H1 (cell line): ENCODE measurements at regions not wholly inside any gene's neighbourhood (a gene's known extent, or its start where the extent isn't known, plus 50 kb on each side); places are given as distances from the start of the nearest gene placed in this dataset.

Experiments used
- CTCF ChIA-PET: fragments of 300-600 bp; sonication (Branson Sonifier 250); formaldehyde crosslinking; loops from one replicate; lab custom pipeline; 2021; ENCODE audit not compliant: partially characterized antibody; lab: Charles Lee
- POLR2A ChIA-PET: fragments of 300-600 bp; sonication (Branson Sonifier 250); formaldehyde crosslinking; loops from one replicate; lab custom pipeline; 2021; ENCODE audit warnings: inconsistent platforms; ENCODE audit not compliant: partially characterized antibody; lab: Charles Lee
- DNase-seq, 2 experiments: peaks; one replicate each; pipeline versions ENCODE4 v3.0.0 to v3.0.0-alpha.2; 2010 to 2022; ENCODE audit warnings: low spot score in 2 of 2, low read depth in 1 of 2, mixed read lengths in 1 of 2
- FAIRE-seq: peaks from 2 replicates; lab custom pipeline; 2011; peaks lifted over from hg19 to GRCh38; lab: Jason Lieb, UNC
- H2AFZ ChIP-seq: 2 replicates; pipeline ENCODE4 v1.8.1; 2012; ENCODE audit warnings: low read length, inconsistent platforms
- H2AK5ac ChIP-seq: 2 replicates; pipeline ENCODE4 v1.6.1; 2013; ENCODE audit warnings: low read depth, low read length
- H2BK120ac ChIP-seq: replicated peaks from 2 replicates; pipeline ENCODE3; 2013; ENCODE audit warnings: low read depth, low read length, inconsistent platforms
- H2BK12ac ChIP-seq: 2 replicates; pipeline ENCODE4 v1.6.1; 2013; ENCODE audit warnings: low read depth, low read length
- H2BK15ac ChIP-seq: 2 replicates; pipeline ENCODE4 v1.6.1; 2013; ENCODE audit warnings: low read length
- H2BK20ac ChIP-seq: 2 replicates; pipeline ENCODE4 v1.6.1; 2013; ENCODE audit warnings: low read length
- H2BK5ac ChIP-seq: 2 replicates; pipeline ENCODE4 v1.6.1; 2013; ENCODE audit warnings: low read depth, low read length
- H3K14ac ChIP-seq: 2 replicates; pipeline ENCODE4 v1.6.1; 2013; ENCODE audit warnings: inconsistent platforms; ENCODE audit not compliant: insufficient read length
- H3K18ac ChIP-seq: 2 replicates; pipeline ENCODE4 v1.6.1; 2013; ENCODE audit warnings: low read length; ENCODE audit errors: extremely low read depth
- H3K23ac ChIP-seq: 2 replicates; pipeline ENCODE4 v1.6.1; 2013; ENCODE audit warnings: inconsistent platforms; ENCODE audit not compliant: insufficient read length
- H3K23me2 ChIP-seq: 2 replicates; pipeline ENCODE4 v1.6.1; 2013; ENCODE audit warnings: low read depth, low read length
- H3K27ac ChIP-seq: 2 replicates; pipeline ENCODE4 v1.6.1; 2011; ENCODE audit warnings: low read depth, low read length, inconsistent platforms
- H3K27me3 ChIP-seq, 4 experiments: replicated peaks in 1 of 4; 1 replicate in 1 of 4; 2 replicates in 3 of 4; pipeline versions ENCODE4 v1.6.1 to v1.8.1; 2011 to 2013; ENCODE audit warnings: low read length in 3 of 4, mild to moderate bottlenecking in 3 of 4, inconsistent platforms in 2 of 4, mixed read lengths in 2 of 4, moderate library complexity in 1 of 4; ENCODE audit not compliant: control insufficient read depth in 3 of 4, insufficient read depth in 3 of 4; ENCODE audit errors: extremely low read depth in 1 of 4
- H3K36me3 ChIP-seq, 4 experiments: 2 replicates each; pipeline versions ENCODE4 v1.6.1 to v1.8.1; 2011 to 2013; ENCODE audit warnings: mild to moderate bottlenecking in 4 of 4, low read length in 3 of 4, moderate library complexity in 2 of 4, control low read depth in 1 of 4, inconsistent platforms in 1 of 4; ENCODE audit not compliant: insufficient read depth in 4 of 4, control insufficient read depth in 2 of 4
- H3K4ac ChIP-seq: replicated peaks from 2 replicates; pipeline ENCODE3; 2013; ENCODE audit warnings: low read length, low read depth, mixed read lengths, inconsistent platforms; ENCODE audit not compliant: insufficient read length
- H3K4me1 ChIP-seq, 4 experiments: replicated peaks in 1 of 4; 1 replicate in 1 of 4; 2 replicates in 3 of 4; pipeline versions ENCODE4 v1.6.1 to v1.8.1; 2011 to 2013; ENCODE audit warnings: low read length in 3 of 4, inconsistent platforms in 2 of 4, mixed read lengths in 1 of 4; ENCODE audit not compliant: insufficient read depth in 4 of 4, control insufficient read depth in 3 of 4
- H3K4me2 ChIP-seq, 2 experiments: 2 replicates each; pipeline versions ENCODE4 v1.6.1 to v1.8.1; 2011 to 2013; ENCODE audit warnings: low read depth in 2 of 2, low read length in 2 of 2, control low read depth in 1 of 2, inconsistent platforms in 1 of 2, mild to moderate bottlenecking in 1 of 2; ENCODE audit not compliant: insufficient read depth in 1 of 2
- H3K4me3 ChIP-seq, 4 experiments: fragments of 200-600, 300-600 bp in 1 of 4; sonication (generic), shearing (Covaris generic), sonication (Bioruptor Twin) in 1 of 4; 2 replicates each; pipeline versions ENCODE4 v1.5.1 to v1.8.1; 2011 to 2016; ENCODE audit warnings: low read length in 4 of 4, low read depth in 3 of 4, control low read depth in 2 of 4, inconsistent platforms in 2 of 4, mild to moderate bottlenecking in 2 of 4, mixed read lengths in 1 of 4, moderate library complexity in 1 of 4; ENCODE audit not compliant: insufficient read depth in 2 of 4; ENCODE audit errors: extremely low read depth in 1 of 4
- H3K56ac ChIP-seq: replicated peaks from 2 replicates; pipeline ENCODE3; 2013; ENCODE audit warnings: low read depth, mild to moderate bottlenecking, mixed read lengths, low read length, inconsistent platforms; ENCODE audit not compliant: insufficient read length
- H3K79me1 ChIP-seq: 2 replicates; pipeline ENCODE4 v1.6.1; 2013; ENCODE audit warnings: low read depth, low read length, control low read depth
- H3K79me2 ChIP-seq, 2 experiments: 2 replicates each; pipeline versions ENCODE4 v1.6.1 to v1.8.1; 2012 to 2013; ENCODE audit warnings: low read length in 2 of 2, mild to moderate bottlenecking in 2 of 2, inconsistent platforms in 1 of 2; ENCODE audit not compliant: insufficient read depth in 2 of 2, control insufficient read depth in 1 of 2
- H3K9ac ChIP-seq, 4 experiments: replicated peaks in 1 of 4; 1 replicate in 1 of 4; 2 replicates in 3 of 4; pipeline versions ENCODE4 v1.6.1 to v1.8.1; 2011 to 2013; ENCODE audit warnings: low read depth in 3 of 4, low read length in 3 of 4, control low read depth in 2 of 4, mild to moderate bottlenecking in 2 of 4, moderate library complexity in 2 of 4, inconsistent platforms in 1 of 4; ENCODE audit errors: extremely low read depth in 1 of 4
- H3K9me3 ChIP-seq, 2 experiments: 2 replicates each; pipeline versions ENCODE4 v1.6.1 to v1.8.1; 2012 to 2013; ENCODE audit warnings: mild to moderate bottlenecking in 2 of 2, moderate library complexity in 2 of 2, control low read depth in 1 of 2, inconsistent platforms in 1 of 2, low read depth in 1 of 2, low read length in 1 of 2, mixed read lengths in 1 of 2; ENCODE audit not compliant: insufficient read depth in 2 of 2
- H4K20me1 ChIP-seq, 2 experiments: replicated peaks in 1 of 2; 2 replicates each; pipeline versions ENCODE3 to v1.8.1; 2011 to 2013; ENCODE audit warnings: inconsistent platforms in 2 of 2, low read length in 2 of 2, mild to moderate bottlenecking in 1 of 2; ENCODE audit not compliant: insufficient read depth in 2 of 2, control insufficient read depth in 1 of 2
- H4K5ac ChIP-seq: 2 replicates; pipeline ENCODE4 v1.6.1; 2013; ENCODE audit warnings: low read length, low read depth, mixed read lengths, inconsistent platforms; ENCODE audit not compliant: insufficient read length
- H4K8ac ChIP-seq: 2 replicates; pipeline ENCODE4 v1.8.0; 2013; ENCODE audit warnings: mild to moderate bottlenecking, moderate library complexity, low read length, inconsistent platforms; ENCODE audit not compliant: insufficient read depth; ENCODE audit errors: extremely low read depth
- H4K91ac ChIP-seq: replicated peaks from 2 replicates; pipeline ENCODE3; 2013; ENCODE audit warnings: low read length, mixed read lengths, inconsistent platforms; ENCODE audit not compliant: insufficient read length
- EGR1 ChIP-seq: IDR thresholded peaks from 2 replicates; pipeline ENCODE4 v1.6.1; 2011; ENCODE audit warnings: low read depth, low read length, borderline replicate concordance
- GABPA ChIP-seq: IDR thresholded peaks from 2 replicates; pipeline ENCODE4 v1.6.1; 2011; ENCODE audit warnings: mild to moderate bottlenecking, low read length, moderate library complexity, borderline replicate concordance; ENCODE audit not compliant: insufficient read depth
- MAFK ChIP-seq: IDR thresholded peaks from 2 replicates; pipeline ENCODE4 v1.6.1; 2012; ENCODE audit warnings: low read depth, mild to moderate bottlenecking, improper control_type of control experiment, low read length
- PHF8 ChIP-seq: fragments of 200-600 bp; sonication (generic); conservative IDR thresholded peaks from 2 replicates; pipeline ENCODE4 v1.7.1; 2012; ENCODE audit warnings: low read depth, mild to moderate bottlenecking, inconsistent platforms, low read length, moderate library complexity
- POU5F1 ChIP-seq: IDR thresholded peaks from 2 replicates; pipeline ENCODE4 v1.6.1; 2011; ENCODE audit warnings: low read depth, mild to moderate bottlenecking, low read length, moderate library complexity
- SIRT6 ChIP-seq: IDR thresholded peaks from one replicate; pipeline ENCODE4 v1.7.1; 2012; ENCODE audit warnings: low read length, inconsistent platforms
- WGBS, 2 experiments: shearing (Covaris generic) in 1 of 2; methylation state at CpG; one replicate each; pipeline versions ENCODE4 v1.1.6 to v1.1.7; 2013 to 2015; ENCODE audit warnings: low lambda C conversion rate in 2 of 2, mixed read lengths in 2 of 2, inconsistent platforms in 1 of 2, low coverage in 1 of 2, missing lambda C conversion rate in 1 of 2; ENCODE audit not compliant: insufficient replicate concordance in 2 of 2, insufficient coverage in 1 of 2, insufficient read length in 1 of 2; ENCODE audit errors: extremely low coverage in 1 of 2, missing lambda C conversion rate in 1 of 2; 5-methylcytosine and 5-hydroxymethylcytosine counted together

DNA sequence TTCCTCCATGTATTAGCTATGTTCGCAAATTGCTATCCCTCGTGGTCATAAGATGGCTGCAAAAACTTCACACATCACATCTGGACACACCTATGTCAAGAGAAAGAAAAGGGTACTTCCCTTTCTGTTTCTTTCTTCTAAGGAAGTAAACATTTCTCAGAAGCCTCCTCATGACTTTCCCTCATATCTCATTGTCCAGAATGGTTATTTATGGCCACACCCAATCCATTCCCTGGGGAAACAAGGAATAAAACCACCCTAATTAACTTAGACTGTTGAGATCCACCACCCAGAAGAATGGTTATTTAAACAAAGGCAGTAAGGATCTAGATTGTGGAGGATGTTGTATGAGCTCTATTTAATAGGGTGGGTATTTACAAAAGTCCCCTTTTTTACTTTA is 160.8 kb upstream of the LNX1 start:
- H3K4me1 ChIP-seq: no peaks in the 10 kb centered on the region
- H2BK20ac ChIP-seq: no peak overlapping the region
- H3K56ac ChIP-seq: no peak overlapping the region
- POLR2A ChIA-PET: no interaction called here
- H3K23ac ChIP-seq: no peak overlapping the region
- no peak overlapping the region for H2BK5ac ChIP-seq
- H3K18ac ChIP-seq: no peak overlapping the region
- no peak overlapping the region for H2AFZ ChIP-seq
- no peak overlapping the region for H2AK5ac ChIP-seq
- no peak overlapping the region for H2BK15ac ChIP-seq
- H3K4ac ChIP-seq: no peak overlapping the region
- no peak overlapping the region for H2BK120ac ChIP-seq
- CTCF ChIA-PET: interaction anchor here (1.2 kb wide), 1 partner anchor 63 kb away, joined by 3 read pairs; no protein-coding TSS in a partner anchor
- H2BK12ac ChIP-seq: no peak overlapping the region
- FAIRE-seq (no peak), DNase-seq (no peak)
- H3K27me3 ChIP-seq: no peaks in the 10 kb centered on the region
- H4K20me1 ChIP-seq: no peaks in the 10 kb centered on the region
- no peak overlapping the region for H3K4me2 ChIP-seq
- no peak overlapping the region for H3K4me3 ChIP-seq
- no peaks in the 10 kb centered on the region for H3K36me3 ChIP-seq
- H3K9ac ChIP-seq: no peak overlapping the region
- H4K8ac ChIP-seq: no peak overlapping the region
- TF ChIP-seq SIRT6 (no peak), POU5F1 (no peak), GABPA (no peak), MAFK (no peak), EGR1 (no peak), PHF8 (no peak)
- WGBS, 2 experiments: 88% methylated on average over 2 of the region's 2 CpGs; no CpG with 5 or more reads in 1 of the 2 experiments
- H3K27ac ChIP-seq: no peak overlapping the region
- no peak overlapping the region for H3K14ac ChIP-seq
- no peaks in the 10 kb centered on the region for H3K23me2 ChIP-seq
- no peaks in the 10 kb centered on the region for H3K79me2 ChIP-seq
- no peaks in the 10 kb centered on the region for H3K9me3 ChIP-seq
- H4K5ac ChIP-seq: no peak overlapping the region
- H3K79me1 ChIP-seq: no peaks in the 10 kb centered on the region
- no peak overlapping the region for H4K91ac ChIP-seq
